HK-2 (cell line): ENCODE measurements at regions not wholly inside any gene's neighbourhood (a gene's known extent, or its start where the extent isn't known, plus 50 kb on each side); places are given as distances from the start of the nearest gene placed in this dataset.
"Not testable (repeated sequence)": the region's sequence is repeated elsewhere in the genome, so short reads cannot be mapped to it uniquely, and the experiment has no call there.

Source experiments
- DNase-seq: peaks from one replicate; pipeline ENCODE4 v3.0.0-alpha.2; 2018; ENCODE audit not compliant: unreplicated experiment

- no peak for DNase-seq
Observed at GRCh38 chr7:124635416-124635815, 130.2 kb downstream of the GPR37 start.

- DNase-seq: no peak
Observed at GRCh38 chr7:124633740-124634139, 131.9 kb downstream of the GPR37 start.

GRCh38 chr7:124630395-124630794 is 135.2 kb downstream of the GPR37 start:
- no peak for DNase-seq

GRCh38 chr7:124618871-124619270 is 146.7 kb downstream of the GPR37 start:
- DNase-seq: no peak

- DNase-seq: not testable (repeated sequence)
Observed at GRCh38 chr7:124618051-124618450, 147.5 kb downstream of the GPR37 start.

- DNase-seq: no peak
Observed at GRCh38 chr7:124603066-124603465, 162.5 kb downstream of the GPR37 start.

GRCh38 chr7:124597509-124597908 is 168.1 kb downstream of the GPR37 start:
- no peak for DNase-seq

GRCh38 chr7:124596881-124597280 is 168.7 kb downstream of the GPR37 start:
- no peak for DNase-seq

- DNase-seq: no peak
Observed at GRCh38 chr7:124590814-124591213, 174.8 kb downstream of the GPR37 start.

GRCh38 chr7:124577256-124577655 is 188.3 kb downstream of the GPR37 start:
- no peak for DNase-seq

GRCh38 chr7:124575176-124575575 is 190.4 kb downstream of the GPR37 start:
- no peak for DNase-seq

- no peak for DNase-seq
Observed at GRCh38 chr7:124570558-124570957, 195.0 kb downstream of the GPR37 start.

- DNase-seq: no peak
Observed at GRCh38 chr7:124566583-124566982, 199.0 kb downstream of the GPR37 start.

GRCh38 chr7:124557587-124557986 is 208.0 kb downstream of the GPR37 start:
- DNase-seq: no peak

GRCh38 chr7:124557101-124557500 is 208.5 kb downstream of the GPR37 start:
- DNase-seq: no peak

- no peak for DNase-seq
Observed at GRCh38 chr7:124553502-124553901, 212.1 kb downstream of the GPR37 start.

GRCh38 chr7:124552217-124552616 is 213.4 kb downstream of the GPR37 start:
- DNase-seq: no peak

- DNase-seq: no peak
Observed at GRCh38 chr7:124550036-124550435, 215.6 kb downstream of the GPR37 start.

GRCh38 chr7:124542476-124542875 is 223.1 kb downstream of the GPR37 start:
- DNase-seq: no peak

GRCh38 chr7:124536156-124536762 is 229.3 kb downstream of the GPR37 start:
- no peak for DNase-seq

- DNase-seq: no peak
Observed at GRCh38 chr7:124532166-124532565, 233.4 kb downstream of the GPR37 start.

- no peak for DNase-seq
Observed at GRCh38 chr7:124516911-124517310, 248.7 kb downstream of the GPR37 start.

GRCh38 chr7:124515106-124515830 is 250.3 kb downstream of the GPR37 start:
- no peak for DNase-seq

- no peak for DNase-seq
Observed at GRCh38 chr7:124514471-124514870, 251.1 kb downstream of the GPR37 start.
